Right atrium auricular region (tissue), 2 donors: ENCODE measurements at regions not wholly inside any gene's neighbourhood (a gene's known extent, or its start where the extent isn't known, plus 50 kb on each side); places are given as distances from the start of the nearest gene placed in this dataset.

Experiments
- DNase-seq: peaks from one replicate; pipeline ENCODE4 v3.0.0-alpha.2; 2019; ENCODE audit warnings: low spot score
- H3K27ac ChIP-seq, 2 donors: fragments of 200-600 bp; sonication (generic); 1 replicate in 1 of 2; 2 replicates in 1 of 2; pipeline ENCODE4 v1.5.1; 2016 to 2019
- H3K27me3 ChIP-seq, 2 donors: fragments of 200-600 bp; sonication (generic); one replicate each; pipeline versions ENCODE4 v1.5.1 to v1.6.0; 2017 to 2019
- H3K36me3 ChIP-seq: fragments of 200-600 bp; sonication (generic); one replicate; pipeline ENCODE4 v1.5.1; 2016
- H3K4me1 ChIP-seq, 2 donors: fragments of 200-600 bp; sonication (generic); one replicate each; pipeline versions ENCODE4 v1.5.1 to v1.6.0; 2017 to 2019
- H3K4me3 ChIP-seq, 2 donors: fragments of 200-600 bp; sonication (generic); 1 replicate in 1 of 2; 2 replicates in 1 of 2; pipeline ENCODE4 v1.5.1; 2017 to 2019; ENCODE audit warnings: mild to moderate bottlenecking in 1 of 2, moderate library complexity in 1 of 2
- H3K9me3 ChIP-seq, 2 donors: fragments of 200-600 bp; sonication (generic); one replicate each; pipeline ENCODE4 v1.5.1; 2019
- CTCF ChIP-seq, 2 donors: fragments of 200-600 bp; sonication (generic); IDR thresholded peaks; one replicate each; pipeline ENCODE4 v1.5.1; 2019; ENCODE audit warnings: antibody characterized with exemption in 2 of 2

- H3K36me3 ChIP-seq, result no peaks in the 10 kb centered on the region
- no peaks in the 10 kb centered on the region for H3K9me3 ChIP-seq
- peaks cover 0 to 13% of the 10 kb centered on the region in 2 donors for H3K4me1 ChIP-seq
- no peak for DNase-seq
- H3K27me3 ChIP-seq, result no peaks in the 10 kb centered on the region
- no peak for TF ChIP-seq CTCF (IDR thresholded peaks at IDR 0.05)
- H3K27ac ChIP-seq, result no peak overlapping the region
- no peak overlapping the region for H3K4me3 ChIP-seq
Observed at GRCh38 chr4:140244328-140244727, 90.3 kb upstream of the MAML3 start.

GRCh38 chr4:140243278-140243753 is 89.3 kb upstream of the MAML3 start:
- no peak overlapping the region for H3K4me3 ChIP-seq

GRCh38 chr4:140242357-140243277 is 88.6 kb upstream of the MAML3 start:
- Histone ChIP-seq H3K27ac (no peak overlapping the region), H3K36me3 (no peaks in the 10 kb centered on the region), H3K27me3 (no peaks in the 10 kb centered on the region), H3K9me3 (no peaks in the 10 kb centered on the region), H3K4me1 (peaks cover 0 to 20% of the 10 kb centered on the region in 2 donors), H3K4me3 (no peak overlapping the region)
- DNase-seq, result no peak
- no peak for TF ChIP-seq CTCF (IDR thresholded peaks at IDR 0.05)

More at GRCh38 chr4:140243278-140243753, 89.3 kb upstream of the MAML3 start:
- peaks cover 0 to 13% of the 10 kb centered on the region in 2 donors for H3K4me1 ChIP-seq
- no peak for TF ChIP-seq CTCF (IDR thresholded peaks at IDR 0.05)
- DNase-seq, result no peak
- H3K36me3 ChIP-seq, result no peaks in the 10 kb centered on the region
- H3K27me3 ChIP-seq, result no peaks in the 10 kb centered on the region
- no peaks in the 10 kb centered on the region for H3K9me3 ChIP-seq
- no peak overlapping the region for H3K27ac ChIP-seq

GRCh38 chr4:140240237-140240636 is 86.3 kb upstream of the MAML3 start:
- Histone ChIP-seq H3K27me3 (no peaks in the 10 kb centered on the region), H3K36me3 (no peaks in the 10 kb centered on the region), H3K9me3 (no peaks in the 10 kb centered on the region), H3K4me1 (peaks cover 0 to 32% of the 10 kb centered on the region in 2 donors), H3K27ac (no peak overlapping the region), H3K4me3 (no peak overlapping the region)
- no peak for DNase-seq
- no peak for TF ChIP-seq CTCF (IDR thresholded peaks at IDR 0.05)

- no peaks in the 10 kb centered on the region for H3K9me3 ChIP-seq
- no peak overlapping the region for H3K27ac ChIP-seq
- H3K27me3 ChIP-seq, result no peaks in the 10 kb centered on the region
- DNase-seq, result no peak
- H3K36me3 ChIP-seq, result no peaks in the 10 kb centered on the region
- peaks cover 0 to 32% of the 10 kb centered on the region in 2 donors for H3K4me1 ChIP-seq
- no peak for TF ChIP-seq CTCF (IDR thresholded peaks at IDR 0.05)
- no peak overlapping the region for H3K4me3 ChIP-seq
Observed at GRCh38 chr4:140239311-140239710, 85.3 kb upstream of the MAML3 start.
